Calu3 (cell line): ENCODE measurements at regions not wholly inside any gene's neighbourhood (a gene's known extent, or its start where the extent isn't known, plus 50 kb on each side); places are given as distances from the start of the nearest gene placed in this dataset.
"Not testable (repeated sequence)": the region's sequence is repeated elsewhere in the genome, so short reads cannot be mapped to it uniquely, and the experiment has no call there.

Experiments used
- BruUV-seq: library from RNA; stranded (reverse); fragments of 400-500 nt; replicated peaks from 2 replicates; lab custom pipeline; 2021; lab: Mats Ljungman, UMichigan
- CTCF ChIA-PET: fragments of 300-600 bp; sonication (Branson Sonifier 250); formaldehyde crosslinking; loops from one replicate; lab custom pipeline; 2022; ENCODE audit warnings: antibody characterized with exemption; lab: Charles Lee
- DNase-seq: peaks from one replicate; pipeline ENCODE4 v3.0.0; 2022
- H3K27ac Mint-ChIP-seq: one replicate; pipeline ENCODE4 v1.8.0; 2022; ENCODE audit warnings: mixed read lengths; ENCODE audit not compliant: unreplicated experiment
- H3K27me3 Mint-ChIP-seq: one replicate; pipeline ENCODE4 v1.8.0; 2022; ENCODE audit warnings: mixed read lengths; ENCODE audit not compliant: unreplicated experiment
- H3K36me3 Mint-ChIP-seq: one replicate; pipeline ENCODE4 v1.8.0; 2022; ENCODE audit warnings: mild to moderate bottlenecking, moderate library complexity, mixed read lengths; ENCODE audit not compliant: insufficient read depth, unreplicated experiment
- H3K4me1 Mint-ChIP-seq: one replicate; pipeline ENCODE4 v1.8.0; 2022; ENCODE audit warnings: mild to moderate bottlenecking, low read depth, mixed read lengths; ENCODE audit not compliant: unreplicated experiment
- H3K4me3 Mint-ChIP-seq: one replicate; pipeline ENCODE4 v1.8.0; 2022; ENCODE audit warnings: mild to moderate bottlenecking, low read depth, moderate library complexity, mixed read lengths; ENCODE audit not compliant: unreplicated experiment
- H3K9me3 Mint-ChIP-seq: one replicate; pipeline ENCODE4 v1.8.0; 2022; ENCODE audit warnings: low read depth, mixed read lengths; ENCODE audit not compliant: unreplicated experiment
- intact Hi-C: fragments of 100-400 bp; cut with micrococcal nuclease; formaldehyde crosslinking; loops from one replicate; pipeline ENCODE4 v1.10.0; 2022; ENCODE audit not compliant: unreplicated experiment

GRCh38 chrX:51555836-51556235, 59.4 kb upstream of the NUDT11 start:
- H3K9me3 Mint-ChIP-seq, H3K27me3 Mint-ChIP-seq, H3K4me1 Mint-ChIP-seq, intact Hi-C loops, CTCF ChIA-PET, H3K4me3 Mint-ChIP-seq, H3K36me3 Mint-ChIP-seq, H3K27ac Mint-ChIP-seq, BruUV-seq: not testable (repeated sequence)
- peak; percentile 15 for DNase-seq
